PFSK-1 (cell line): ENCODE measurements at regions not wholly inside any gene's neighbourhood (a gene's known extent, or its start where the extent isn't known, plus 50 kb on each side); places are given as distances from the start of the nearest gene placed in this dataset.

Experiments used
- POLR2AphosphoS5 ChIP-seq: IDR thresholded peaks from 2 replicates; pipeline ENCODE4 v1.6.1; 2012; ENCODE audit warnings: low read depth, mild to moderate bottlenecking, control low read depth, low read length, moderate library complexity
- SIN3A ChIP-seq: IDR thresholded peaks from 2 replicates; pipeline ENCODE4 v1.6.1; 2012; ENCODE audit warnings: mild to moderate bottlenecking, low read length, moderate library complexity, borderline replicate concordance; ENCODE audit not compliant: insufficient read depth
- TF ChIP-seq, protein P1 (sequence below), 2 experiments: IDR thresholded peaks; 2 replicates each; pipeline versions ENCODE4 v1.6.1 to v1.8.0; 2011 to 2012; ENCODE audit warnings: low read depth in 2 of 2, low read length in 2 of 2, control low read depth in 1 of 2, inconsistent platforms in 1 of 2, mild to moderate bottlenecking in 1 of 2, moderate library complexity in 1 of 2; ENCODE audit not compliant: insufficient read depth in 1 of 2

DNA sequence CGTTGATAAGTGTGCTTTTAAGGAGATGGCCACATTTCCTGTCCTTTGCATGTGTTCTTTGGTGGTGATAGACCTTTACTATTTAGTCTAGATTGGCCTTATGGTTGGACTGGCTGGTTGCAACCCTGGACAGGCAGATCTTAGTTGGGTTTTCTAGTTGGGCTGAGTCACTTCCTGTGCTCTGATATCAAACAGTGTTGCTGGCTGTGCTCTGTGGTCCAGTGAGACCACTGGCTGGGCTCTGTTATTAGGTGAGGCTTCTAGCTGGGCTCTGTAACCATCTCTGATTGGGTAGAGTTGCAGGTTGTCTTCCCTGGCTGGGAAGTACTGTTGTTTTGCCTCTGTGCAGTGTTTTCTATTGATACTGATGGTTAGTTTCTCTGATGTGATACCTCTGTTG, 432.5 kb downstream of the LRRC70 start:
- TF ChIP-seq POLR2AphosphoS5 (no peak), SIN3A (no peak)
- TF ChIP-seq, protein P1, sequence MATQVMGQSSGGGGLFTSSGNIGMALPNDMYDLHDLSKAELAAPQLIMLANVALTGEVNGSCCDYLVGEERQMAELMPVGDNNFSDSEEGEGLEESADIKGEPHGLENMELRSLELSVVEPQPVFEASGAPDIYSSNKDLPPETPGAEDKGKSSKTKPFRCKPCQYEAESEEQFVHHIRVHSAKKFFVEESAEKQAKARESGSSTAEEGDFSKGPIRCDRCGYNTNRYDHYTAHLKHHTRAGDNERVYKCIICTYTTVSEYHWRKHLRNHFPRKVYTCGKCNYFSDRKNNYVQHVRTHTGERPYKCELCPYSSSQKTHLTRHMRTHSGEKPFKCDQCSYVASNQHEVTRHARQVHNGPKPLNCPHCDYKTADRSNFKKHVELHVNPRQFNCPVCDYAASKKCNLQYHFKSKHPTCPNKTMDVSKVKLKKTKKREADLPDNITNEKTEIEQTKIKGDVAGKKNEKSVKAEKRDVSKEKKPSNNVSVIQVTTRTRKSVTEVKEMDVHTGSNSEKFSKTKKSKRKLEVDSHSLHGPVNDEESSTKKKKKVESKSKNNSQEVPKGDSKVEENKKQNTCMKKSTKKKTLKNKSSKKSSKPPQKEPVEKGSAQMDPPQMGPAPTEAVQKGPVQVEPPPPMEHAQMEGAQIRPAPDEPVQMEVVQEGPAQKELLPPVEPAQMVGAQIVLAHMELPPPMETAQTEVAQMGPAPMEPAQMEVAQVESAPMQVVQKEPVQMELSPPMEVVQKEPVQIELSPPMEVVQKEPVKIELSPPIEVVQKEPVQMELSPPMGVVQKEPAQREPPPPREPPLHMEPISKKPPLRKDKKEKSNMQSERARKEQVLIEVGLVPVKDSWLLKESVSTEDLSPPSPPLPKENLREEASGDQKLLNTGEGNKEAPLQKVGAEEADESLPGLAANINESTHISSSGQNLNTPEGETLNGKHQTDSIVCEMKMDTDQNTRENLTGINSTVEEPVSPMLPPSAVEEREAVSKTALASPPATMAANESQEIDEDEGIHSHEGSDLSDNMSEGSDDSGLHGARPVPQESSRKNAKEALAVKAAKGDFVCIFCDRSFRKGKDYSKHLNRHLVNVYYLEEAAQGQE (IDR thresholded peaks at IDR 0.05; ENCODE audit: insufficient read depth in 1 of 2, low read depth in 2 of 2, low read length in 2 of 2): no peak
